ENCODE measurements at regions not wholly inside any gene's neighbourhood (a gene's known extent, or its start where the extent isn't known, plus 50 kb on each side); places are given as distances from the start of the nearest gene placed in this dataset.

GRCh38 chr10:8128511-8128910, 74.0 kb downstream of the GATA3 start:
- Histone ChIP-seq H3K4me1 (ENCODE audit: control insufficient read depth, insufficient read depth, low read length) (no peaks in the 10 kb centered on the region), H3K27ac (ENCODE audit: low read length) (no peak overlapping the region), H3K27me3 (ENCODE audit: control insufficient read depth, insufficient read depth, low read length) (peaks cover 2% of the 10 kb centered on the region), H3K9me3 (replicated peaks; ENCODE audit: control insufficient read depth, low read depth, low read length) (no peaks in the 10 kb centered on the region), H3K4me3 (ENCODE audit: low read length) (no peak overlapping the region), H3K36me3 (ENCODE audit: control insufficient read depth, insufficient read depth, low read length) (no peaks in the 10 kb centered on the region)
- no peak for DNase-seq
- no CpG with 5 or more reads among the region's 3 CpGs for WGBS (ENCODE audit: insufficient coverage)

GRCh38 chr10:8129438-8129837, 75.0 kb downstream of the GATA3 start:
- 100% methylated on average over 1 of the region's 2 CpGs for WGBS (ENCODE audit: insufficient coverage)
- DNase-seq = no peak

GRCh38 chr10:8130973-8131911, 76.8 kb downstream of the GATA3 start:
- Histone ChIP-seq H3K36me3 (ENCODE audit: control insufficient read depth, insufficient read depth, low read length) (no peaks in the 10 kb centered on the region), H3K4me3 (ENCODE audit: low read length) (no peak overlapping the region), H3K4me1 (ENCODE audit: control insufficient read depth, insufficient read depth, low read length) (no peaks in the 10 kb centered on the region), H3K27me3 (ENCODE audit: control insufficient read depth, insufficient read depth, low read length) (peaks cover 2% of the 10 kb centered on the region), H3K9me3 (replicated peaks; ENCODE audit: control insufficient read depth, low read depth, low read length) (no peaks in the 10 kb centered on the region), H3K27ac (ENCODE audit: low read length) (no peak overlapping the region)
- 96% methylated on average over 4 of the region's 8 CpGs for WGBS (ENCODE audit: insufficient coverage)
- DNase-seq = no peak

More at GRCh38 chr10:8129438-8129837, 75.0 kb downstream of the GATA3 start:
- H3K36me3 ChIP-seq (ENCODE audit: control insufficient read depth, insufficient read depth, low read length) = no peaks in the 10 kb centered on the region
- peaks cover 2% of the 10 kb centered on the region for H3K27me3 ChIP-seq (ENCODE audit: control insufficient read depth, insufficient read depth, low read length)
- no peak overlapping the region for H3K4me3 ChIP-seq (ENCODE audit: low read length)
- H3K27ac ChIP-seq (ENCODE audit: low read length) = no peak overlapping the region
- H3K9me3 ChIP-seq (replicated peaks; ENCODE audit: control insufficient read depth, low read depth, low read length) = no peaks in the 10 kb centered on the region
- H3K4me1 ChIP-seq (ENCODE audit: control insufficient read depth, insufficient read depth, low read length) = no peaks in the 10 kb centered on the region

- Histone ChIP-seq H3K36me3 (ENCODE audit: control insufficient read depth, insufficient read depth, low read length) (no peaks in the 10 kb centered on the region), H3K9me3 (replicated peaks; ENCODE audit: control insufficient read depth, low read depth, low read length) (no peaks in the 10 kb centered on the region), H3K4me3 (ENCODE audit: low read length) (no peak overlapping the region), H3K27me3 (ENCODE audit: control insufficient read depth, insufficient read depth, low read length) (peaks cover 2% of the 10 kb centered on the region), H3K27ac (ENCODE audit: low read length) (no peak overlapping the region), H3K4me1 (ENCODE audit: control insufficient read depth, insufficient read depth, low read length) (no peaks in the 10 kb centered on the region)
- 54% methylated on average over 3 of the region's 8 CpGs for WGBS (ENCODE audit: insufficient coverage)
- no peak for DNase-seq
These were observed 78.7 kb downstream of the GATA3 start for GRCh38 chr10:8133146-8133545.

- no peak for DNase-seq
- H3K36me3 ChIP-seq (ENCODE audit: control insufficient read depth, insufficient read depth, low read length) = no peaks in the 10 kb centered on the region
- no CpG with 5 or more reads among the region's 2 CpGs for WGBS (ENCODE audit: insufficient coverage)
- no peaks in the 10 kb centered on the region for H3K9me3 ChIP-seq (replicated peaks; ENCODE audit: control insufficient read depth, low read depth, low read length)
- no peak overlapping the region for H3K27ac ChIP-seq (ENCODE audit: low read length)
- H3K27me3 ChIP-seq (ENCODE audit: control insufficient read depth, insufficient read depth, low read length) = peaks cover 2% of the 10 kb centered on the region
- H3K4me1 ChIP-seq (ENCODE audit: control insufficient read depth, insufficient read depth, low read length) = no peaks in the 10 kb centered on the region
- H3K4me3 ChIP-seq (ENCODE audit: low read length) = no peak overlapping the region
These were observed 82.2 kb downstream of the GATA3 start for GRCh38 chr10:8136736-8137135.

- no peak overlapping the region for H3K27ac ChIP-seq (ENCODE audit: low read length)
- H3K36me3 ChIP-seq (ENCODE audit: control insufficient read depth, insufficient read depth, low read length) = no peaks in the 10 kb centered on the region
- DNase-seq = no peak
- no peaks in the 10 kb centered on the region for H3K4me1 ChIP-seq (ENCODE audit: control insufficient read depth, insufficient read depth, low read length)
- H3K4me3 ChIP-seq (ENCODE audit: low read length) = no peak overlapping the region
- 94% methylated on average over 2 of the region's 6 CpGs for WGBS (ENCODE audit: insufficient coverage)
- no peaks in the 10 kb centered on the region for H3K9me3 ChIP-seq (replicated peaks; ENCODE audit: control insufficient read depth, low read depth, low read length)
- H3K27me3 ChIP-seq (ENCODE audit: control insufficient read depth, insufficient read depth, low read length) = no peaks in the 10 kb centered on the region
These were observed 82.8 kb downstream of the GATA3 start for GRCh38 chr10:8137272-8137681.

- no peaks in the 10 kb centered on the region for H3K36me3 ChIP-seq (ENCODE audit: control insufficient read depth, insufficient read depth, low read length)
- H3K27ac ChIP-seq (ENCODE audit: low read length) = no peak overlapping the region
- no peaks in the 10 kb centered on the region for H3K4me1 ChIP-seq (ENCODE audit: control insufficient read depth, insufficient read depth, low read length)
- H3K4me3 ChIP-seq (ENCODE audit: low read length) = no peak overlapping the region
- no peak for DNase-seq
- no peaks in the 10 kb centered on the region for H3K27me3 ChIP-seq (ENCODE audit: control insufficient read depth, insufficient read depth, low read length)
- no peaks in the 10 kb centered on the region for H3K9me3 ChIP-seq (replicated peaks; ENCODE audit: control insufficient read depth, low read depth, low read length)
- WGBS (ENCODE audit: insufficient coverage) = 87% methylated on average over 5 of the region's 6 CpGs
These were observed 83.2 kb downstream of the GATA3 start for GRCh38 chr10:8137726-8138125.

GRCh38 chr10:8138471-8138870, 84.0 kb downstream of the GATA3 start:
- no peaks in the 10 kb centered on the region for H3K36me3 ChIP-seq (ENCODE audit: control insufficient read depth, insufficient read depth, low read length)
- no peaks in the 10 kb centered on the region for H3K9me3 ChIP-seq (replicated peaks; ENCODE audit: control insufficient read depth, low read depth, low read length)
- H3K27ac ChIP-seq (ENCODE audit: low read length) = no peak overlapping the region
- no CpG with 5 or more reads among the region's 3 CpGs for WGBS (ENCODE audit: insufficient coverage)
- no peak for DNase-seq
- H3K27me3 ChIP-seq (ENCODE audit: control insufficient read depth, insufficient read depth, low read length) = no peaks in the 10 kb centered on the region
- no peak overlapping the region for H3K4me3 ChIP-seq (ENCODE audit: low read length)
- H3K4me1 ChIP-seq (ENCODE audit: control insufficient read depth, insufficient read depth, low read length) = no peaks in the 10 kb centered on the region

- H3K4me3 ChIP-seq (ENCODE audit: low read length) = no peak overlapping the region
- no peak overlapping the region for H3K27ac ChIP-seq (ENCODE audit: low read length)
- DNase-seq = no peak
- H3K27me3 ChIP-seq (ENCODE audit: control insufficient read depth, insufficient read depth, low read length) = no peaks in the 10 kb centered on the region
- no CpG with 5 or more reads among the region's 4 CpGs for WGBS (ENCODE audit: insufficient coverage)
- H3K36me3 ChIP-seq (ENCODE audit: control insufficient read depth, insufficient read depth, low read length) = no peaks in the 10 kb centered on the region
- H3K9me3 ChIP-seq (replicated peaks; ENCODE audit: control insufficient read depth, low read depth, low read length) = no peaks in the 10 kb centered on the region
- H3K4me1 ChIP-seq (ENCODE audit: control insufficient read depth, insufficient read depth, low read length) = no peaks in the 10 kb centered on the region
These were observed 90.0 kb downstream of the GATA3 start for GRCh38 chr10:8144496-8144895.

- WGBS (ENCODE audit: insufficient coverage) = 40% methylated on average over 4 of the region's 9 CpGs
- no peaks in the 10 kb centered on the region for H3K36me3 ChIP-seq (ENCODE audit: control insufficient read depth, insufficient read depth, low read length)
- H3K27ac ChIP-seq (ENCODE audit: low read length) = no peak overlapping the region
- no peaks in the 10 kb centered on the region for H3K4me1 ChIP-seq (ENCODE audit: control insufficient read depth, insufficient read depth, low read length)
- H3K27me3 ChIP-seq (ENCODE audit: control insufficient read depth, insufficient read depth, low read length) = no peaks in the 10 kb centered on the region
- H3K9me3 ChIP-seq (replicated peaks; ENCODE audit: control insufficient read depth, low read depth, low read length) = no peaks in the 10 kb centered on the region
- H3K4me3 ChIP-seq (ENCODE audit: low read length) = no peak overlapping the region
- DNase-seq = no peak
These were observed 92.2 kb downstream of the GATA3 start for GRCh38 chr10:8146650-8147049.
